C4-2B (cell line): ENCODE measurements at regions not wholly inside any gene's neighbourhood (a gene's known extent, or its start where the extent isn't known, plus 50 kb on each side); places are given as distances from the start of the nearest gene placed in this dataset.

Experiments used
- CTCF ChIP-seq: fragments of 450-650 bp; conservative IDR thresholded peaks from 2 replicates; pipeline ENCODE4 v1.5.1; 2017; ENCODE audit warnings: mild to moderate bottlenecking
- ZFX ChIP-seq: fragments of 450-650 bp; IDR thresholded peaks from 2 replicates; pipeline ENCODE4 v1.6.1; 2017

- TF ChIP-seq CTCF (no peak), ZFX (no peak)
Observed at GRCh38 chr14:100439781-100440180, 116.6 kb downstream of the SLC25A47 start.
